Neural cell (in vitro differentiated cells): ENCODE measurements at regions not wholly inside any gene's neighbourhood (a gene's known extent, or its start where the extent isn't known, plus 50 kb on each side); places are given as distances from the start of the nearest gene placed in this dataset.

Experiments
- EP300 ChIP-seq: fragments of 450-650 bp; conservative IDR thresholded peaks from 2 replicates; pipeline ENCODE4 v1.6.1; 2014; ENCODE audit warnings: antibody characterized with exemption, mild to moderate bottlenecking, moderate library complexity; ENCODE audit not compliant: poor library complexity, severe bottlenecking
- EZH2 ChIP-seq: fragments of 200-600, 300-800 bp; shearing (Covaris generic), sonication (generic); IDR thresholded peaks from 2 replicates; pipeline ENCODE4 v1.6.1; 2014; ENCODE audit warnings: antibody characterized with exemption, low read length, borderline replicate concordance, mild to moderate bottlenecking; ENCODE audit not compliant: insufficient read depth, poor library complexity, severe bottlenecking
- POLR2AphosphoS5 ChIP-seq: IDR thresholded peaks from 2 replicates; pipeline ENCODE4 v1.6.1; 2012
- RAD21 ChIP-seq: fragments of 450-650 bp; conservative IDR thresholded peaks from 2 replicates; pipeline ENCODE4 v1.6.1; 2014; ENCODE audit warnings: antibody characterized with exemption, mild to moderate bottlenecking, moderate library complexity
- TF ChIP-seq, protein P1 (sequence below): fragments of 450-650 bp; IDR thresholded peaks from 2 replicates; pipeline ENCODE4 v1.5.1; 2014; ENCODE audit warnings: antibody characterized with exemption, mild to moderate bottlenecking, moderate library complexity; ENCODE audit not compliant: poor library complexity, severe bottlenecking
- TF ChIP-seq, protein P2 (sequence below): IDR thresholded peaks from 2 replicates; pipeline ENCODE4 v1.6.1; 2012; ENCODE audit warnings: borderline replicate concordance

DNA sequence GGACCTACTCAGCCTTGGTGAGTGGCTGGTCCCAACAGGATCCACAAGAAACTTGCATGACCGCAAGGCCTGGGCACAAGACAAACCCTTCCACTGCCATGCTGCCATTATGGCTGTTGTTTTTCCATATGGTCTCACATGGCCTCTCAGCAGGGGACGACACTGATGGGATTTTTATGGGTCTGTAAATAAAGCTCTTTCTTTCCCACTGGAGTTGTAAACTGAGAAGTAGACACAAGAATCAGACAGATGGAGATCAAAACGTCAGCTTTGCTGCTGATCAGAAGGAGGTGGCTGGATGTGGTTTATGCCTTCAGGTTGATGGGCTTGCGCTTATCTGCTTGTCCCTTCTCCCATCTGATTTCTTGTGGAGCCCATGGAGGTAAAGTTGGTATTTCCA lies 138.1 kb upstream of the KCNJ6 start:
- TF ChIP-seq, protein P1, sequence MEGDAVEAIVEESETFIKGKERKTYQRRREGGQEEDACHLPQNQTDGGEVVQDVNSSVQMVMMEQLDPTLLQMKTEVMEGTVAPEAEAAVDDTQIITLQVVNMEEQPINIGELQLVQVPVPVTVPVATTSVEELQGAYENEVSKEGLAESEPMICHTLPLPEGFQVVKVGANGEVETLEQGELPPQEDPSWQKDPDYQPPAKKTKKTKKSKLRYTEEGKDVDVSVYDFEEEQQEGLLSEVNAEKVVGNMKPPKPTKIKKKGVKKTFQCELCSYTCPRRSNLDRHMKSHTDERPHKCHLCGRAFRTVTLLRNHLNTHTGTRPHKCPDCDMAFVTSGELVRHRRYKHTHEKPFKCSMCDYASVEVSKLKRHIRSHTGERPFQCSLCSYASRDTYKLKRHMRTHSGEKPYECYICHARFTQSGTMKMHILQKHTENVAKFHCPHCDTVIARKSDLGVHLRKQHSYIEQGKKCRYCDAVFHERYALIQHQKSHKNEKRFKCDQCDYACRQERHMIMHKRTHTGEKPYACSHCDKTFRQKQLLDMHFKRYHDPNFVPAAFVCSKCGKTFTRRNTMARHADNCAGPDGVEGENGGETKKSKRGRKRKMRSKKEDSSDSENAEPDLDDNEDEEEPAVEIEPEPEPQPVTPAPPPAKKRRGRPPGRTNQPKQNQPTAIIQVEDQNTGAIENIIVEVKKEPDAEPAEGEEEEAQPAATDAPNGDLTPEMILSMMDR: no peak
- TF ChIP-seq RAD21 (no peak), EP300 (no peak), POLR2AphosphoS5 (no peak), EZH2 (no peak)
- TF ChIP-seq, protein P2, sequence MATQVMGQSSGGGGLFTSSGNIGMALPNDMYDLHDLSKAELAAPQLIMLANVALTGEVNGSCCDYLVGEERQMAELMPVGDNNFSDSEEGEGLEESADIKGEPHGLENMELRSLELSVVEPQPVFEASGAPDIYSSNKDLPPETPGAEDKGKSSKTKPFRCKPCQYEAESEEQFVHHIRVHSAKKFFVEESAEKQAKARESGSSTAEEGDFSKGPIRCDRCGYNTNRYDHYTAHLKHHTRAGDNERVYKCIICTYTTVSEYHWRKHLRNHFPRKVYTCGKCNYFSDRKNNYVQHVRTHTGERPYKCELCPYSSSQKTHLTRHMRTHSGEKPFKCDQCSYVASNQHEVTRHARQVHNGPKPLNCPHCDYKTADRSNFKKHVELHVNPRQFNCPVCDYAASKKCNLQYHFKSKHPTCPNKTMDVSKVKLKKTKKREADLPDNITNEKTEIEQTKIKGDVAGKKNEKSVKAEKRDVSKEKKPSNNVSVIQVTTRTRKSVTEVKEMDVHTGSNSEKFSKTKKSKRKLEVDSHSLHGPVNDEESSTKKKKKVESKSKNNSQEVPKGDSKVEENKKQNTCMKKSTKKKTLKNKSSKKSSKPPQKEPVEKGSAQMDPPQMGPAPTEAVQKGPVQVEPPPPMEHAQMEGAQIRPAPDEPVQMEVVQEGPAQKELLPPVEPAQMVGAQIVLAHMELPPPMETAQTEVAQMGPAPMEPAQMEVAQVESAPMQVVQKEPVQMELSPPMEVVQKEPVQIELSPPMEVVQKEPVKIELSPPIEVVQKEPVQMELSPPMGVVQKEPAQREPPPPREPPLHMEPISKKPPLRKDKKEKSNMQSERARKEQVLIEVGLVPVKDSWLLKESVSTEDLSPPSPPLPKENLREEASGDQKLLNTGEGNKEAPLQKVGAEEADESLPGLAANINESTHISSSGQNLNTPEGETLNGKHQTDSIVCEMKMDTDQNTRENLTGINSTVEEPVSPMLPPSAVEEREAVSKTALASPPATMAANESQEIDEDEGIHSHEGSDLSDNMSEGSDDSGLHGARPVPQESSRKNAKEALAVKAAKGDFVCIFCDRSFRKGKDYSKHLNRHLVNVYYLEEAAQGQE: no peak
